SK-N-SH (cell line): ENCODE measurements at regions not wholly inside any gene's neighbourhood (a gene's known extent, or its start where the extent isn't known, plus 50 kb on each side); places are given as distances from the start of the nearest gene placed in this dataset.

Source experiments
- CTCF ChIA-PET: fragments of 300-600, 350-600 bp; formaldehyde crosslinking; extraction: SDS; loops from one replicate; lab custom pipeline; 2021; lab: Yijun Ruan, JAX
- POLR2A ChIA-PET: fragments of 350-600 bp; sonication (Branson Sonifier 250); formaldehyde crosslinking; extraction: SDS; loops from one replicate; lab custom pipeline; 2020; ENCODE audit warnings: antibody characterized with exemption, inconsistent platforms; lab: Yijun Ruan, JAX
- DNase-seq: peaks from one replicate; pipeline ENCODE4 v3.0.0; 2012
- H2AFZ ChIP-seq: fragments of 200-600 bp; sonication (generic); 2 replicates; pipeline ENCODE4 v1.8.1; 2016; ENCODE audit warnings: antibody characterized with exemption, mild to moderate bottlenecking, low read depth
- H3F3A ChIP-seq: fragments of 200-600 bp; sonication (generic); replicated peaks from 2 replicates; pipeline ENCODE3; 2016; ENCODE audit warnings: antibody characterized with exemption, mild to moderate bottlenecking; ENCODE audit not compliant: insufficient read depth
- H3K27ac ChIP-seq, 2 experiments: fragments of 200-500 bp in 1 of 2; fragments of 200-600 bp in 1 of 2; sonication (Bioruptor generic) in 1 of 2; sonication (generic), shearing (Covaris generic) in 1 of 2; 2 replicates each; pipeline versions ENCODE4 v1.5.1 to v1.6.1; 2014 to 2016; ENCODE audit warnings: low read depth in 2 of 2, inconsistent platforms in 1 of 2, low read length in 1 of 2, mild to moderate bottlenecking in 1 of 2, mixed read lengths in 1 of 2
- H3K27me3 ChIP-seq: fragments of 200-600 bp; sonication (generic), shearing (Covaris generic); 2 replicates; pipeline ENCODE4 v1.6.1; 2016; ENCODE audit warnings: mixed run types; ENCODE audit not compliant: insufficient read depth
- H3K36me3 ChIP-seq, 2 experiments: fragments of 200-500 bp in 1 of 2; fragments of 200-600 bp in 1 of 2; sonication (Bioruptor generic) in 1 of 2; sonication (generic) in 1 of 2; replicated peaks in 1 of 2; 2 replicates each; pipeline versions ENCODE3 to v1.5.1; 2014 to 2016; ENCODE audit warnings: low read length in 1 of 2, mild to moderate bottlenecking in 1 of 2; ENCODE audit not compliant: insufficient read depth in 2 of 2, control insufficient read depth in 1 of 2
- H3K4me1 ChIP-seq, 2 experiments: fragments of 200-500 bp in 1 of 2; fragments of 200-600 bp in 1 of 2; sonication (Bioruptor generic) in 1 of 2; sonication (generic), shearing (Covaris generic) in 1 of 2; 2 replicates each; pipeline versions ENCODE4 v1.5.1 to v1.6.1; 2014 to 2016; ENCODE audit warnings: low read depth in 1 of 2, low read length in 1 of 2, mixed run types in 1 of 2; ENCODE audit not compliant: insufficient read depth in 2 of 2, control insufficient read depth in 1 of 2
- H3K4me2 ChIP-seq: fragments of 200-600 bp; sonication (generic), shearing (Covaris generic); 2 replicates; pipeline ENCODE4 v1.6.1; 2017; ENCODE audit warnings: mixed run types
- H3K4me3 ChIP-seq, 2 experiments: fragments of 200-500 bp in 1 of 2; fragments of 200-600 bp in 1 of 2; sonication (Bioruptor generic) in 1 of 2; sonication (generic), shearing (Covaris generic) in 1 of 2; 2 replicates each; pipeline versions ENCODE4 v1.5.1 to v1.8.1; 2014 to 2016; ENCODE audit warnings: low read depth in 2 of 2, inconsistent platforms in 1 of 2, low read length in 1 of 2, mild to moderate bottlenecking in 1 of 2, mixed read lengths in 1 of 2, moderate library complexity in 1 of 2
- H3K79me2 ChIP-seq: fragments of 200-600 bp; sonication (generic); 2 replicates; pipeline ENCODE4 v1.8.1; 2017; ENCODE audit warnings: mild to moderate bottlenecking; ENCODE audit not compliant: insufficient read depth
- H3K9ac ChIP-seq: fragments of 200-600 bp; sonication (generic); 2 replicates; pipeline ENCODE4 v1.6.1; 2017; ENCODE audit warnings: mixed run types
- H3K9me2 ChIP-seq: fragments of 200-600 bp; sonication (generic); 2 replicates; pipeline ENCODE4 v1.6.1; 2017; ENCODE audit warnings: mixed run types
- H3K9me3 ChIP-seq: fragments of 200-600 bp; sonication (generic); 2 replicates; pipeline ENCODE4 v1.6.1; 2017; ENCODE audit warnings: mixed run types, mild to moderate bottlenecking, moderate library complexity
- H4K20me1 ChIP-seq: fragments of 200-600 bp; sonication (generic); 2 replicates; pipeline ENCODE4 v1.6.1; 2017; ENCODE audit warnings: mild to moderate bottlenecking, mixed run types; ENCODE audit not compliant: insufficient read depth
- ELF1 ChIP-seq: IDR thresholded peaks from 2 replicates; pipeline ENCODE4 v1.4.0; 2012
- FOXJ3 ChIP-seq: sonication (generic); formaldehyde crosslinking; IDR thresholded peaks from 2 replicates; pipeline ENCODE4 v1.5.1; 2020; ENCODE audit warnings: mild to moderate bottlenecking, missing genetic modification reagents
- FOXM1 ChIP-seq: IDR thresholded peaks from 2 replicates; pipeline ENCODE4 v1.4.0; 2012; ENCODE audit warnings: low read depth, mild to moderate bottlenecking
- GABPA ChIP-seq: IDR thresholded peaks from 2 replicates; pipeline ENCODE4 v1.4.0; 2012; ENCODE audit warnings: low read depth, mild to moderate bottlenecking
- MEF2A ChIP-seq: IDR thresholded peaks from 2 replicates; pipeline ENCODE4 v1.4.0; 2012; ENCODE audit warnings: low read depth, borderline replicate concordance
- MXI1 ChIP-seq: IDR thresholded peaks from 2 replicates; pipeline ENCODE4 v1.6.1; 2012; ENCODE audit warnings: mild to moderate bottlenecking, low read depth, low read length, improper control_type of control experiment
- NRF1 ChIP-seq: IDR thresholded peaks from 2 replicates; pipeline ENCODE4 v1.6.1; 2012; ENCODE audit warnings: low read depth, mild to moderate bottlenecking, low read length
- SIN3A ChIP-seq: IDR thresholded peaks from 2 replicates; pipeline ENCODE4 v1.6.1; 2012; ENCODE audit warnings: low read depth, mild to moderate bottlenecking, low read length, moderate library complexity, borderline replicate concordance
- TCF12 ChIP-seq: IDR thresholded peaks from 2 replicates; pipeline ENCODE4 v1.4.0; 2012
- USF2 ChIP-seq: fragments of 150-350 bp; IDR thresholded peaks from 2 replicates; pipeline ENCODE4 v1.6.1; 2017; ENCODE audit warnings: antibody characterized with exemption, low read length, low read depth, borderline replicate concordance
- YY1 ChIP-seq: IDR thresholded peaks from 2 replicates; pipeline ENCODE4 v1.4.0; 2012; ENCODE audit warnings: low read depth, mild to moderate bottlenecking
- WGBS: methylation state at CpG from one replicate; pipeline ENCODE4 v1.1.6; 2017; ENCODE audit warnings: low lambda C conversion rate; 5-methylcytosine and 5-hydroxymethylcytosine counted together
- TF ChIP-seq, protein P1 (sequence below): IDR thresholded peaks from 2 replicates; pipeline ENCODE4; 2012
- TF ChIP-seq, protein P2 (sequence below): IDR thresholded peaks from 2 replicates; pipeline ENCODE4 v1.4.0; 2012; ENCODE audit warnings: low read depth, borderline replicate concordance
- TF ChIP-seq, protein P3 (sequence below): IDR thresholded peaks from 2 replicates; pipeline ENCODE4 v1.4.0; 2012; ENCODE audit warnings: low read depth, borderline replicate concordance
- TF ChIP-seq, protein P4 (sequence below): IDR thresholded peaks from 2 replicates; pipeline ENCODE4 v1.6.1; 2012; ENCODE audit warnings: mild to moderate bottlenecking, low read depth, low read length, moderate library complexity

DNA sequence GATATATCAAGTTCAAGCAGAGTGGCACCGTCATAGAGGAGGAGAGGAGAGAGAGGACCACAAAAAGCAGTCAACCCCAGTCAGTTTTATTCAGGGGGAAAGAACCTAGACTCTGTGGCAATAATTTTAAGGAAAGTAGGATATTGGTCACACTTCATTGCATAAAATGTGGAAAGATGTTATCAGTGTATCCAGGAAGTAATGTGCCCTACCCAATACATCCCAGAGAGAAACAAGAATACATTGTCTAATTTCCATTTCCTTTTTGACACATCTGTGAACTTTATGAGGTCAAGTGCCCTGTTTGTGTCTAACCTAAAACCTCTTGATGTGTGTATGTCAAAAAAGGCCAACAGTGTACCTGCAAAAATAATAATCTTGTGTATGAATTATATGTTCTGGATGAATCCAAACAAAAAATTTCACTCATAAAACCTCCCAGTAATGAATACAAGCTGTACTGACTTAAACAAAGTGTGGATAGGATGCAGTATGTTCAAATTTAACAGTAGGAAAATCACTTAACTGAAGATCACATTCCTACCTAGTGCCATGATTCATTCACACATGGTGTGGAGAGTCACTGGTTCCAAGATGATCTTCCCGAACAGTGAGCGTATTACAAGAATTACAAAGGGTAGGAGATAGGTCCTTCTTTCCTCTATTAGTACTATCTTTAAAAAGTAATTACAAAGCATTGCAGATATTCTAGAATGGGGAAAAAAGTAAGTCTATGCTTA lies 712.1 kb upstream of the CXADR start:
- Histone ChIP-seq H3K9me3 (no peaks in the 10 kb centered on the region), H3K27me3 (no peaks in the 10 kb centered on the region), H3K27ac (no peak overlapping the region), H3K4me1 (peaks cover 0 to 3% of the 10 kb centered on the region in 2 experiments; a peak in 1 of 4 replicates), H3F3A (no peaks in the 10 kb centered on the region), H3K79me2 (no peaks in the 10 kb centered on the region), H3K36me3 (no peaks in the 10 kb centered on the region), H4K20me1 (no peaks in the 10 kb centered on the region), H3K4me2 (no peak overlapping the region), H3K4me3 (no peak overlapping the region), H3K9me2 (no peaks in the 10 kb centered on the region), H2AFZ (no peak overlapping the region), H3K9ac (no peak overlapping the region)
- no peak for DNase-seq
- 85% methylated on average over 3 of the region's 3 CpGs for WGBS
- TF ChIP-seq USF2 (no peak), MEF2A (no peak), MXI1 (no peak), ELF1 (no peak), NRF1 (no peak), FOXJ3 (CRISPR knock-in tag) (no peak), GABPA (no peak), FOXM1 (no peak), YY1 (no peak), SIN3A (no peak), TCF12 (no peak)
- TF ChIP-seq, protein P1, sequence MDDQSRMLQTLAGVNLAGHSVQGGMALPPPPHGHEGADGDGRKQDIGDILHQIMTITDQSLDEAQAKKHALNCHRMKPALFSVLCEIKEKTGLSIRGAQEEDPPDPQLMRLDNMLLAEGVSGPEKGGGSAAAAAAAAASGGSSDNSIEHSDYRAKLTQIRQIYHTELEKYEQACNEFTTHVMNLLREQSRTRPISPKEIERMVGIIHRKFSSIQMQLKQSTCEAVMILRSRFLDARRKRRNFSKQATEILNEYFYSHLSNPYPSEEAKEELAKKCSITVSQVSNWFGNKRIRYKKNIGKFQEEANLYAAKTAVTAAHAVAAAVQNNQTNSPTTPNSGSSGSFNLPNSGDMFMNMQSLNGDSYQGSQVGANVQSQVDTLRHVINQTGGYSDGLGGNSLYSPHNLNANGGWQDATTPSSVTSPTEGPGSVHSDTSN: no peak
- TF ChIP-seq, protein P2, sequence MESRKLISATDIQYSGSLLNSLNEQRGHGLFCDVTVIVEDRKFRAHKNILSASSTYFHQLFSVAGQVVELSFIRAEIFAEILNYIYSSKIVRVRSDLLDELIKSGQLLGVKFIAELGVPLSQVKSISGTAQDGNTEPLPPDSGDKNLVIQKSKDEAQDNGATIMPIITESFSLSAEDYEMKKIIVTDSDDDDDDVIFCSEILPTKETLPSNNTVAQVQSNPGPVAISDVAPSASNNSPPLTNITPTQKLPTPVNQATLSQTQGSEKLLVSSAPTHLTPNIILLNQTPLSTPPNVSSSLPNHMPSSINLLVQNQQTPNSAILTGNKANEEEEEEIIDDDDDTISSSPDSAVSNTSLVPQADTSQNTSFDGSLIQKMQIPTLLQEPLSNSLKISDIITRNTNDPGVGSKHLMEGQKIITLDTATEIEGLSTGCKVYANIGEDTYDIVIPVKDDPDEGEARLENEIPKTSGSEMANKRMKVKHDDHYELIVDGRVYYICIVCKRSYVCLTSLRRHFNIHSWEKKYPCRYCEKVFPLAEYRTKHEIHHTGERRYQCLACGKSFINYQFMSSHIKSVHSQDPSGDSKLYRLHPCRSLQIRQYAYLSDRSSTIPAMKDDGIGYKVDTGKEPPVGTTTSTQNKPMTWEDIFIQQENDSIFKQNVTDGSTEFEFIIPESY: no peak
- TF ChIP-seq, protein P3, sequence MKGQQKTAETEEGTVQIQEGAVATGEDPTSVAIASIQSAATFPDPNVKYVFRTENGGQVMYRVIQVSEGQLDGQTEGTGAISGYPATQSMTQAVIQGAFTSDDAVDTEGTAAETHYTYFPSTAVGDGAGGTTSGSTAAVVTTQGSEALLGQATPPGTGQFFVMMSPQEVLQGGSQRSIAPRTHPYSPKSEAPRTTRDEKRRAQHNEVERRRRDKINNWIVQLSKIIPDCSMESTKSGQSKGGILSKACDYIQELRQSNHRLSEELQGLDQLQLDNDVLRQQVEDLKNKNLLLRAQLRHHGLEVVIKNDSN: no peak
- TF ChIP-seq, protein P4, sequence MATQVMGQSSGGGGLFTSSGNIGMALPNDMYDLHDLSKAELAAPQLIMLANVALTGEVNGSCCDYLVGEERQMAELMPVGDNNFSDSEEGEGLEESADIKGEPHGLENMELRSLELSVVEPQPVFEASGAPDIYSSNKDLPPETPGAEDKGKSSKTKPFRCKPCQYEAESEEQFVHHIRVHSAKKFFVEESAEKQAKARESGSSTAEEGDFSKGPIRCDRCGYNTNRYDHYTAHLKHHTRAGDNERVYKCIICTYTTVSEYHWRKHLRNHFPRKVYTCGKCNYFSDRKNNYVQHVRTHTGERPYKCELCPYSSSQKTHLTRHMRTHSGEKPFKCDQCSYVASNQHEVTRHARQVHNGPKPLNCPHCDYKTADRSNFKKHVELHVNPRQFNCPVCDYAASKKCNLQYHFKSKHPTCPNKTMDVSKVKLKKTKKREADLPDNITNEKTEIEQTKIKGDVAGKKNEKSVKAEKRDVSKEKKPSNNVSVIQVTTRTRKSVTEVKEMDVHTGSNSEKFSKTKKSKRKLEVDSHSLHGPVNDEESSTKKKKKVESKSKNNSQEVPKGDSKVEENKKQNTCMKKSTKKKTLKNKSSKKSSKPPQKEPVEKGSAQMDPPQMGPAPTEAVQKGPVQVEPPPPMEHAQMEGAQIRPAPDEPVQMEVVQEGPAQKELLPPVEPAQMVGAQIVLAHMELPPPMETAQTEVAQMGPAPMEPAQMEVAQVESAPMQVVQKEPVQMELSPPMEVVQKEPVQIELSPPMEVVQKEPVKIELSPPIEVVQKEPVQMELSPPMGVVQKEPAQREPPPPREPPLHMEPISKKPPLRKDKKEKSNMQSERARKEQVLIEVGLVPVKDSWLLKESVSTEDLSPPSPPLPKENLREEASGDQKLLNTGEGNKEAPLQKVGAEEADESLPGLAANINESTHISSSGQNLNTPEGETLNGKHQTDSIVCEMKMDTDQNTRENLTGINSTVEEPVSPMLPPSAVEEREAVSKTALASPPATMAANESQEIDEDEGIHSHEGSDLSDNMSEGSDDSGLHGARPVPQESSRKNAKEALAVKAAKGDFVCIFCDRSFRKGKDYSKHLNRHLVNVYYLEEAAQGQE: no peak
- ChIA-PET CTCF (interaction anchor here (0.6 to 1.0 kb wide), 2 partner anchors 10 to 196 kb away, joined by 4 read pairs; no protein-coding TSS in a partner anchor), POLR2A (no interaction called here)
